ENCODE measurements at regions not wholly inside any gene's neighbourhood (a gene's known extent, or its start where the extent isn't known, plus 50 kb on each side); places are given as distances from the start of the nearest gene placed in this dataset.

- TF ChIP-seq YY1 (tag by site-specific recombination; IDR thresholded peaks at IDR 0.05) (no peak), CTCF (tag by site-specific recombination; IDR thresholded peaks at IDR 0.05) (no peak), ZBTB26 (tag by site-specific recombination; optimal IDR thresholded peaks at IDR 0.05) (no peak), ZNF24 (tag by site-specific recombination; IDR thresholded peaks at IDR 0.05) (no peak), ZNF169 (tag by site-specific recombination; IDR thresholded peaks at IDR 0.05) (no peak), ZNF549 (tag by site-specific recombination; IDR thresholded peaks at IDR 0.05) (no peak), KLF16 (tag by site-specific recombination; IDR thresholded peaks at IDR 0.05) (no peak), TCF7L2 (IDR thresholded peaks at IDR 0.05; ENCODE audit: borderline replicate concordance, low read depth, low read length) (no peak), ZNF626 (tag by site-specific recombination; IDR thresholded peaks at IDR 0.05) (no peak), HOXA7 (CRISPR knock-in tag; IDR thresholded peaks at IDR 0.05; ENCODE audit: borderline replicate concordance) (no peak)
- TF ChIP-seq, protein P1, sequence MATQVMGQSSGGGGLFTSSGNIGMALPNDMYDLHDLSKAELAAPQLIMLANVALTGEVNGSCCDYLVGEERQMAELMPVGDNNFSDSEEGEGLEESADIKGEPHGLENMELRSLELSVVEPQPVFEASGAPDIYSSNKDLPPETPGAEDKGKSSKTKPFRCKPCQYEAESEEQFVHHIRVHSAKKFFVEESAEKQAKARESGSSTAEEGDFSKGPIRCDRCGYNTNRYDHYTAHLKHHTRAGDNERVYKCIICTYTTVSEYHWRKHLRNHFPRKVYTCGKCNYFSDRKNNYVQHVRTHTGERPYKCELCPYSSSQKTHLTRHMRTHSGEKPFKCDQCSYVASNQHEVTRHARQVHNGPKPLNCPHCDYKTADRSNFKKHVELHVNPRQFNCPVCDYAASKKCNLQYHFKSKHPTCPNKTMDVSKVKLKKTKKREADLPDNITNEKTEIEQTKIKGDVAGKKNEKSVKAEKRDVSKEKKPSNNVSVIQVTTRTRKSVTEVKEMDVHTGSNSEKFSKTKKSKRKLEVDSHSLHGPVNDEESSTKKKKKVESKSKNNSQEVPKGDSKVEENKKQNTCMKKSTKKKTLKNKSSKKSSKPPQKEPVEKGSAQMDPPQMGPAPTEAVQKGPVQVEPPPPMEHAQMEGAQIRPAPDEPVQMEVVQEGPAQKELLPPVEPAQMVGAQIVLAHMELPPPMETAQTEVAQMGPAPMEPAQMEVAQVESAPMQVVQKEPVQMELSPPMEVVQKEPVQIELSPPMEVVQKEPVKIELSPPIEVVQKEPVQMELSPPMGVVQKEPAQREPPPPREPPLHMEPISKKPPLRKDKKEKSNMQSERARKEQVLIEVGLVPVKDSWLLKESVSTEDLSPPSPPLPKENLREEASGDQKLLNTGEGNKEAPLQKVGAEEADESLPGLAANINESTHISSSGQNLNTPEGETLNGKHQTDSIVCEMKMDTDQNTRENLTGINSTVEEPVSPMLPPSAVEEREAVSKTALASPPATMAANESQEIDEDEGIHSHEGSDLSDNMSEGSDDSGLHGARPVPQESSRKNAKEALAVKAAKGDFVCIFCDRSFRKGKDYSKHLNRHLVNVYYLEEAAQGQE (tag by site-specific recombination; IDR thresholded peaks at IDR 0.05), result no peak
Observed at GRCh38 chr3:51621091-51621892, 49.8 kb upstream of the TEX264 start.
